H9 (cell line): ENCODE measurements at regions not wholly inside any gene's neighbourhood (a gene's known extent, or its start where the extent isn't known, plus 50 kb on each side); places are given as distances from the start of the nearest gene placed in this dataset.

Experiments used
- DNase-seq: peaks from one replicate; pipeline ENCODE4 v3.0.0-alpha.2; 2017
- H2AFZ ChIP-seq: one replicate; pipeline ENCODE4 v1.6.1; 2013; ENCODE audit warnings: mild to moderate bottlenecking, low read length, control low read depth, moderate library complexity
- H2AK5ac ChIP-seq: 2 replicates; pipeline ENCODE4 v1.6.1; 2013; ENCODE audit warnings: low read length, control low read depth, mixed read lengths; ENCODE audit not compliant: insufficient read length
- H2BK120ac ChIP-seq: one replicate; pipeline ENCODE4 v1.6.1; 2013; ENCODE audit warnings: low read depth, mild to moderate bottlenecking, low read length, control low read depth, inconsistent platforms; ENCODE audit not compliant: poor library complexity, severe bottlenecking
- H2BK12ac ChIP-seq: 2 replicates; pipeline ENCODE4 v1.6.1; 2013; ENCODE audit warnings: low read length, control low read depth, mixed read lengths, low read depth; ENCODE audit not compliant: insufficient read length
- H2BK15ac ChIP-seq: 2 replicates; pipeline ENCODE4 v1.6.1; 2013; ENCODE audit warnings: low read depth, low read length, control low read depth
- H2BK20ac ChIP-seq: one replicate; pipeline ENCODE4 v1.6.1; 2013; ENCODE audit warnings: low read depth, mild to moderate bottlenecking, low read length, control low read depth, inconsistent platforms; ENCODE audit not compliant: poor library complexity, severe bottlenecking
- H2BK5ac ChIP-seq: 2 replicates; pipeline ENCODE4 v1.6.1; 2013; ENCODE audit warnings: low read length, control low read depth, mixed read lengths; ENCODE audit not compliant: insufficient read length
- H3K14ac ChIP-seq: 2 replicates; pipeline ENCODE4 v1.6.1; 2013; ENCODE audit warnings: low read length, control low read depth; ENCODE audit not compliant: insufficient read depth
- H3K18ac ChIP-seq: 2 replicates; pipeline ENCODE4 v1.6.1; 2013; ENCODE audit warnings: low read depth, mild to moderate bottlenecking, mixed read lengths, low read length, control low read depth; ENCODE audit not compliant: insufficient read length
- H3K23ac ChIP-seq: 2 replicates; pipeline ENCODE4 v1.6.1; 2013; ENCODE audit warnings: low read length, control low read depth, mixed read lengths, low read depth; ENCODE audit not compliant: insufficient read length
- H3K23me2 ChIP-seq: 2 replicates; pipeline ENCODE4 v1.6.1; 2013; ENCODE audit warnings: low read depth, mild to moderate bottlenecking, mixed read lengths, low read length, control low read depth; ENCODE audit not compliant: insufficient read length, poor library complexity, severe bottlenecking
- H3K27ac ChIP-seq: 2 replicates; pipeline ENCODE4 v1.5.1; 2013; ENCODE audit warnings: low read length, control low read depth, mixed read lengths, low read depth; ENCODE audit not compliant: insufficient read length
- H3K27me3 ChIP-seq: 2 replicates; pipeline ENCODE4 v1.6.1; 2013; ENCODE audit warnings: low read length, control low read depth, inconsistent platforms; ENCODE audit not compliant: insufficient read depth
- H3K4ac ChIP-seq: 2 replicates; pipeline ENCODE4 v1.6.1; 2013; ENCODE audit warnings: low read depth, mild to moderate bottlenecking, control low read depth, inconsistent platforms, low read length, moderate library complexity
- H3K4me1 ChIP-seq: 2 replicates; pipeline ENCODE4 v1.6.1; 2013; ENCODE audit warnings: low read length, control low read depth, inconsistent platforms; ENCODE audit not compliant: insufficient read depth
- H3K4me2 ChIP-seq: 2 replicates; pipeline ENCODE4 v1.6.1; 2013; ENCODE audit warnings: low read length, control low read depth, mixed read lengths; ENCODE audit not compliant: insufficient read length, insufficient read depth
- H3K56ac ChIP-seq: 2 replicates; pipeline ENCODE4 v1.6.1; 2013; ENCODE audit warnings: low read depth, mild to moderate bottlenecking, mixed read lengths, low read length, control low read depth; ENCODE audit not compliant: insufficient read length
- H3K79me1 ChIP-seq: 2 replicates; pipeline ENCODE4 v1.6.1; 2013; ENCODE audit warnings: low read depth, mild to moderate bottlenecking, moderate library complexity, low read length, control low read depth, inconsistent platforms; ENCODE audit not compliant: insufficient read depth, poor library complexity, severe bottlenecking
- H3K79me2 ChIP-seq: 2 replicates; pipeline ENCODE4 v1.6.1; 2013; ENCODE audit warnings: low read length, control low read depth, inconsistent platforms; ENCODE audit not compliant: insufficient read depth
- H3K9ac ChIP-seq: 2 replicates; pipeline ENCODE4 v1.6.1; 2013; ENCODE audit warnings: low read length, control low read depth, mixed read lengths; ENCODE audit not compliant: insufficient read length; ENCODE audit errors: extremely low read depth
- H3K9me3 ChIP-seq: one replicate; pipeline ENCODE4 v1.6.1; 2013; ENCODE audit warnings: low read depth, low read length, inconsistent platforms; ENCODE audit not compliant: control insufficient read depth
- H3T11ph ChIP-seq: one replicate; pipeline ENCODE4 v1.6.1; 2013; ENCODE audit warnings: mild to moderate bottlenecking, low read length, control low read depth, inconsistent platforms
- H4K20me1 ChIP-seq: one replicate; pipeline ENCODE4 v1.6.1; 2013; ENCODE audit not compliant: control insufficient read depth, insufficient read length, insufficient read depth
- H4K5ac ChIP-seq: 2 replicates; pipeline ENCODE4 v1.6.1; 2013; ENCODE audit warnings: low read depth, mild to moderate bottlenecking, mixed read lengths, low read length, control low read depth; ENCODE audit not compliant: insufficient read length
- H4K8ac ChIP-seq: replicated peaks from 2 replicates; pipeline ENCODE4 v1.6.1; 2013; ENCODE audit warnings: low read length, control low read depth, mixed read lengths, low read depth; ENCODE audit not compliant: insufficient read length
- H4K91ac ChIP-seq: 2 replicates; pipeline ENCODE4 v1.6.1; 2013; ENCODE audit warnings: low read depth, mild to moderate bottlenecking, moderate library complexity, mixed read lengths, low read length, control low read depth; ENCODE audit not compliant: insufficient read length
- H3K27ac Mint-ChIP-seq, 3 experiments: 2 replicates in 2 of 3; 3 replicates in 1 of 3; pipeline ENCODE4 v1.8.0; 2020 to 2021; ENCODE audit warnings: mixed read lengths in 3 of 3, mild to moderate bottlenecking in 1 of 3, moderate library complexity in 1 of 3
- H3K27me3 Mint-ChIP-seq: 2 replicates; pipeline ENCODE4 v1.8.0; 2021; ENCODE audit warnings: low read depth, mild to moderate bottlenecking, moderate library complexity, mixed read lengths
- H3K36me3 Mint-ChIP-seq, 3 experiments: 2 replicates in 2 of 3; 3 replicates in 1 of 3; pipeline ENCODE4 v1.8.0; 2020 to 2021; ENCODE audit warnings: low read depth in 3 of 3, mixed read lengths in 3 of 3; ENCODE audit not compliant: insufficient read depth in 1 of 3
- H3K4me1 Mint-ChIP-seq, 2 experiments: 2 replicates each; pipeline ENCODE4 v1.8.0; 2020; ENCODE audit warnings: mixed read lengths in 2 of 2
- H3K4me3 Mint-ChIP-seq, 2 experiments: 2 replicates in 1 of 2; 3 replicates in 1 of 2; pipeline ENCODE4 v1.8.0; 2020 to 2021; ENCODE audit warnings: mild to moderate bottlenecking in 2 of 2, mixed read lengths in 2 of 2, moderate library complexity in 1 of 2
- H3K9me3 Mint-ChIP-seq, 2 experiments: 2 replicates in 1 of 2; 3 replicates in 1 of 2; pipeline ENCODE4 v1.8.0; 2020; ENCODE audit warnings: mild to moderate bottlenecking in 2 of 2, mixed read lengths in 2 of 2, moderate library complexity in 1 of 2
- WGBS: extraction: QIAGEN DNeasy Blood & Tissue Kit; methylation state at CpG from one replicate; pipeline ENCODE4 v1.1.7; 2013; ENCODE audit warnings: missing lambda C conversion rate, low lambda C conversion rate, mixed read lengths; ENCODE audit not compliant: insufficient read length; ENCODE audit errors: extremely low coverage; 5-methylcytosine and 5-hydroxymethylcytosine counted together
- TF ChIP-seq, protein P1 (sequence below): fragments of 200-600 bp; sonication (generic); conservative IDR thresholded peaks from 3 replicates; pipeline ENCODE4 v1.8.0; 2021; ENCODE audit warnings: antibody characterized with exemption, mild to moderate bottlenecking

GRCh38 chr1:177825276-177825901 is 144.5 kb downstream of the SEC16B start:
- Histone ChIP-seq H3K9me3 (no peaks in the 10 kb centered on the region), H2AK5ac (no peak overlapping the region), H3K79me2 (no peaks in the 10 kb centered on the region), H4K91ac (no peak overlapping the region), H3K9ac (no peak overlapping the region), H2BK120ac (no peak overlapping the region), H3K18ac (no peak overlapping the region), H2BK5ac (no peak overlapping the region), H4K5ac (no peak overlapping the region), H3K27ac (no peak overlapping the region), H2BK15ac (no peak overlapping the region), H3K4ac (no peak overlapping the region), H4K20me1 (no peaks in the 10 kb centered on the region), H3K23me2 (no peaks in the 10 kb centered on the region), H2BK12ac (no peak overlapping the region), H3K4me2 (no peak overlapping the region), H3K56ac (no peak overlapping the region), H3K14ac (no peak overlapping the region), H3K27me3 (no peaks in the 10 kb centered on the region), H2BK20ac (no peak overlapping the region), H3K79me1 (no peaks in the 10 kb centered on the region), H3K4me1 (no peaks in the 10 kb centered on the region), H2AFZ (no peak overlapping the region), H4K8ac (no peak overlapping the region), H3T11ph (no peak overlapping the region), H3K23ac (no peak overlapping the region)
- Mint-ChIP-seq H3K4me1 (no peaks in the 10 kb centered on the region), H3K36me3 (peaks cover 0 to 3% (median 0%) of the 10 kb centered on the region in 3 experiments; a peak in 1 of 7 replicates), H3K4me3 (no peak overlapping the region), H3K9me3 (no peaks in the 10 kb centered on the region; a peak in 1 of 5 replicates), H3K27ac (no peak overlapping the region), H3K27me3 (peaks cover 2% of the 10 kb centered on the region; the same call in 1 of the 2 replicates)
- WGBS, result no CpG with 5 or more reads among the region's 6 CpGs
- TF ChIP-seq, protein P1, sequence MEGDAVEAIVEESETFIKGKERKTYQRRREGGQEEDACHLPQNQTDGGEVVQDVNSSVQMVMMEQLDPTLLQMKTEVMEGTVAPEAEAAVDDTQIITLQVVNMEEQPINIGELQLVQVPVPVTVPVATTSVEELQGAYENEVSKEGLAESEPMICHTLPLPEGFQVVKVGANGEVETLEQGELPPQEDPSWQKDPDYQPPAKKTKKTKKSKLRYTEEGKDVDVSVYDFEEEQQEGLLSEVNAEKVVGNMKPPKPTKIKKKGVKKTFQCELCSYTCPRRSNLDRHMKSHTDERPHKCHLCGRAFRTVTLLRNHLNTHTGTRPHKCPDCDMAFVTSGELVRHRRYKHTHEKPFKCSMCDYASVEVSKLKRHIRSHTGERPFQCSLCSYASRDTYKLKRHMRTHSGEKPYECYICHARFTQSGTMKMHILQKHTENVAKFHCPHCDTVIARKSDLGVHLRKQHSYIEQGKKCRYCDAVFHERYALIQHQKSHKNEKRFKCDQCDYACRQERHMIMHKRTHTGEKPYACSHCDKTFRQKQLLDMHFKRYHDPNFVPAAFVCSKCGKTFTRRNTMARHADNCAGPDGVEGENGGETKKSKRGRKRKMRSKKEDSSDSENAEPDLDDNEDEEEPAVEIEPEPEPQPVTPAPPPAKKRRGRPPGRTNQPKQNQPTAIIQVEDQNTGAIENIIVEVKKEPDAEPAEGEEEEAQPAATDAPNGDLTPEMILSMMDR, result no peak
- DNase-seq, result no peak
